CD8-positive, alpha-beta memory T cell (primary cell): ENCODE measurements at regions not wholly inside any gene's neighbourhood (a gene's known extent, or its start where the extent isn't known, plus 50 kb on each side); places are given as distances from the start of the nearest gene placed in this dataset.
A peak's percentile ranks its signal among the peaks of the same experiment; 100 is the strongest.

Source experiments
- CTCF ChIA-PET: fragments of 350-600 bp; sonication (Branson Sonifier 250); formaldehyde crosslinking; loops from one replicate; lab custom pipeline; 2021; ENCODE audit warnings: antibody characterized with exemption; lab: Charles Lee
- POLR2A ChIA-PET: fragments of 350-600 bp; sonication (Branson Sonifier 250); formaldehyde crosslinking; loops from one replicate; lab custom pipeline; 2021; ENCODE audit warnings: antibody characterized with exemption; lab: Charles Lee
- DNase-seq, 5 donors: peaks; one replicate each; pipeline versions ENCODE4 v3.0.0 to v3.0.0-alpha.2; 2020 to 2022; ENCODE audit warnings: mixed read lengths in 1 of 5
- H3K27ac ChIP-seq: one replicate; pipeline ENCODE4 v1.7.0; 2013; ENCODE audit warnings: low read depth, mild to moderate bottlenecking, low read length, moderate library complexity
- H3K27me3 ChIP-seq: 2 replicates; pipeline ENCODE4 v1.7.0; 2013; ENCODE audit warnings: low read length, mild to moderate bottlenecking; ENCODE audit not compliant: insufficient read depth, poor library complexity, severe bottlenecking
- H3K36me3 ChIP-seq: 2 replicates; pipeline ENCODE4 v1.7.0; 2013; ENCODE audit warnings: mild to moderate bottlenecking, low read length, moderate library complexity; ENCODE audit not compliant: insufficient read depth
- H3K4me1 ChIP-seq: 2 replicates; pipeline ENCODE4 v1.7.0; 2013; ENCODE audit warnings: mild to moderate bottlenecking, low read length, moderate library complexity; ENCODE audit not compliant: insufficient read depth
- H3K4me3 ChIP-seq: 2 replicates; pipeline ENCODE4 v1.7.0; 2013; ENCODE audit warnings: mild to moderate bottlenecking, low read length
- H3K9me3 ChIP-seq: 2 replicates; pipeline ENCODE4 v1.7.0; 2013; ENCODE audit warnings: mild to moderate bottlenecking, low read length
- H3K27ac Mint-ChIP-seq, 8 donors: one replicate each; pipeline ENCODE4 v1.8.0; 2020 to 2021; ENCODE audit warnings: mixed read lengths in 8 of 8, mild to moderate bottlenecking in 6 of 8, inconsistent platforms in 3 of 8, moderate library complexity in 3 of 8
- H3K27me3 Mint-ChIP-seq, 2 donors: one replicate each; pipeline ENCODE4 v1.8.0; 2020 to 2021; ENCODE audit warnings: mixed read lengths in 2 of 2, mild to moderate bottlenecking in 1 of 2, moderate library complexity in 1 of 2
- H3K36me3 Mint-ChIP-seq, 3 donors: one replicate each; pipeline ENCODE4 v1.8.0; 2020 to 2021; ENCODE audit warnings: mixed read lengths in 3 of 3, inconsistent platforms in 1 of 3, mild to moderate bottlenecking in 1 of 3
- H3K4me1 Mint-ChIP-seq, 3 donors: one replicate each; pipeline ENCODE4 v1.8.0; 2020 to 2021; ENCODE audit warnings: mixed read lengths in 3 of 3, inconsistent platforms in 1 of 3, mild to moderate bottlenecking in 1 of 3
- H3K4me3 Mint-ChIP-seq, 7 donors: one replicate each; pipeline ENCODE4 v1.8.0; 2020 to 2021; ENCODE audit warnings: mixed read lengths in 7 of 7, mild to moderate bottlenecking in 6 of 7, moderate library complexity in 4 of 7, inconsistent platforms in 2 of 7
- H3K9me3 Mint-ChIP-seq, 5 donors: one replicate each; pipeline ENCODE4 v1.8.0; 2020 to 2022; ENCODE audit warnings: mixed read lengths in 5 of 5, mild to moderate bottlenecking in 3 of 5, moderate library complexity in 2 of 5, inconsistent platforms in 1 of 5

GRCh38 chr6:99850841-99851240, 143.2 kb downstream of the MCHR2 start:
- Mint-ChIP-seq H3K27me3 (peaks cover 7 to 45% of the 10 kb centered on the region in 2 donors), H3K4me1 (no peaks in the 10 kb centered on the region), H3K27ac (no peak overlapping the region), H3K4me3 (no peak overlapping the region), H3K9me3 (no peaks in the 10 kb centered on the region), H3K36me3 (peaks cover 0 to 2% (median 0%) of the 10 kb centered on the region in 3 donors)
- H3K4me1 ChIP-seq: no peaks in the 10 kb centered on the region
- H3K27me3 ChIP-seq: no peaks in the 10 kb centered on the region
- POLR2A ChIA-PET: no interaction called here
- CTCF ChIA-PET: interaction anchor here (0.9 kb wide), 1 partner anchor 17 kb away, joined by 3 read pairs; no protein-coding TSS in a partner anchor
- no peak overlapping the region for H3K27ac ChIP-seq
- no peaks in the 10 kb centered on the region for H3K9me3 ChIP-seq
- H3K36me3 ChIP-seq: no peaks in the 10 kb centered on the region
- DNase-seq: no peak
- H3K4me3 ChIP-seq: no peak overlapping the region

- ChIA-PET CTCF (no interaction called here), POLR2A (no interaction called here)
- Histone ChIP-seq H3K27me3 (no peaks in the 10 kb centered on the region), H3K4me1 (no peaks in the 10 kb centered on the region), H3K27ac (no peak overlapping the region), H3K4me3 (no peak overlapping the region), H3K36me3 (no peaks in the 10 kb centered on the region), H3K9me3 (no peaks in the 10 kb centered on the region)
- Mint-ChIP-seq H3K36me3 (peaks cover 0 to 2% (median 0%) of the 10 kb centered on the region in 3 donors), H3K27me3 (peaks cover 8 to 49% of the 10 kb centered on the region in 2 donors), H3K9me3 (no peaks in the 10 kb centered on the region), H3K4me1 (no peaks in the 10 kb centered on the region), H3K27ac (no peak overlapping the region), H3K4me3 (no peak overlapping the region)
- DNase-seq: no peak
Observed at GRCh38 chr6:99852031-99852430, 142.0 kb downstream of the MCHR2 start.

GRCh38 chr6:99867026-99867425, 127.0 kb downstream of the MCHR2 start:
- peaks cover 10 to 45% of the 10 kb centered on the region in 2 donors for H3K27me3 Mint-ChIP-seq

GRCh38 chr6:99868074-99868702, 125.8 kb downstream of the MCHR2 start:
- ChIA-PET CTCF (interaction anchor here (0.6 to 1.8 kb wide), 12 partner anchors 9 to 797 kb away, joined by 3 to 16 read pairs (median 4); no protein-coding TSS in a partner anchor), POLR2A (no interaction called here)
- no peak overlapping the region for H3K4me3 ChIP-seq
- Mint-ChIP-seq H3K36me3 (no peaks in the 10 kb centered on the region), H3K9me3 (no peaks in the 10 kb centered on the region), H3K27me3 (peaks cover 13 to 44% of the 10 kb centered on the region in 2 donors), H3K27ac (peak overlapping the region in 1 of 8 donors; percentile 4), H3K4me3 (peak overlapping the region in 3 of 7 donors; percentile 6 to 26 (median 10)), H3K4me1 (peaks cover 5 to 7% (median 6%) of the 10 kb centered on the region in 3 donors)
- peak; percentile 42 to 69 (median 54) for DNase-seq
- no peaks in the 10 kb centered on the region for H3K27me3 ChIP-seq
- peaks cover 6% of the 10 kb centered on the region for H3K4me1 ChIP-seq
- no peaks in the 10 kb centered on the region for H3K9me3 ChIP-seq
- H3K27ac ChIP-seq: no peak overlapping the region
- H3K36me3 ChIP-seq: no peaks in the 10 kb centered on the region

More at GRCh38 chr6:99867026-99867425, 127.0 kb downstream of the MCHR2 start:
- Mint-ChIP-seq H3K4me3 (no peak overlapping the region), H3K9me3 (no peaks in the 10 kb centered on the region), H3K36me3 (no peaks in the 10 kb centered on the region), H3K4me1 (peaks cover 5 to 7% (median 6%) of the 10 kb centered on the region in 3 donors), H3K27ac (no peak overlapping the region)
- no peaks in the 10 kb centered on the region for H3K27me3 ChIP-seq
- no peaks in the 10 kb centered on the region for H3K9me3 ChIP-seq
- H3K4me3 ChIP-seq: no peak overlapping the region
- H3K36me3 ChIP-seq: no peaks in the 10 kb centered on the region
- POLR2A ChIA-PET: no interaction called here
- no peak overlapping the region for H3K27ac ChIP-seq
- DNase-seq: peak in 1 of 5 donors; percentile 4
- CTCF ChIA-PET: no interaction called here
- H3K4me1 ChIP-seq: peaks cover 6% of the 10 kb centered on the region
